Neuronal stem cell (in vitro differentiated cells): ENCODE measurements at regions not wholly inside any gene's neighbourhood (a gene's known extent, or its start where the extent isn't known, plus 50 kb on each side); places are given as distances from the start of the nearest gene placed in this dataset.

Source experiments
- DNase-seq: peaks from one replicate; pipeline ENCODE4 v3.0.0-alpha.2; 2013; ENCODE audit warnings: low spot score
- H2AFZ ChIP-seq: one replicate; pipeline ENCODE4 v1.6.1; 2013; ENCODE audit warnings: mild to moderate bottlenecking, low read length, inconsistent platforms
- H2AK5ac ChIP-seq: 2 replicates; pipeline ENCODE4 v1.6.1; 2013; ENCODE audit warnings: low read depth, mild to moderate bottlenecking, inconsistent platforms, low read length, moderate library complexity, mixed read lengths
- H2BK120ac ChIP-seq: 2 replicates; pipeline ENCODE4 v1.6.1; 2013; ENCODE audit warnings: low read depth, mild to moderate bottlenecking, inconsistent platforms, low read length, moderate library complexity, mixed read lengths
- H2BK12ac ChIP-seq: one replicate; pipeline ENCODE4 v1.6.1; 2013; ENCODE audit warnings: low read length, inconsistent platforms
- H2BK15ac ChIP-seq: 2 replicates; pipeline ENCODE4 v1.6.1; 2013; ENCODE audit warnings: mild to moderate bottlenecking, low read length, inconsistent platforms, mixed read lengths
- H2BK5ac ChIP-seq: one replicate; pipeline ENCODE4 v1.6.1; 2013; ENCODE audit warnings: inconsistent platforms, mild to moderate bottlenecking, low read length, moderate library complexity
- H3K14ac ChIP-seq: one replicate; pipeline ENCODE4 v1.6.1; 2013; ENCODE audit warnings: low read length, inconsistent platforms
- H3K18ac ChIP-seq: 2 replicates; pipeline ENCODE4 v1.6.1; 2013; ENCODE audit warnings: low read length, inconsistent platforms
- H3K23ac ChIP-seq: 2 replicates; pipeline ENCODE4 v1.6.1; 2013; ENCODE audit warnings: low read depth, mild to moderate bottlenecking, mixed read lengths, low read length, inconsistent platforms; ENCODE audit not compliant: poor library complexity
- H3K27ac ChIP-seq: replicated peaks from 3 replicates; pipeline ENCODE4 v1.5.1; 2013; ENCODE audit warnings: low read length, inconsistent platforms
- H3K27me3 ChIP-seq, 3 experiments: 2 replicates each; pipeline ENCODE4 v1.6.1; 2013; ENCODE audit warnings: low read length in 3 of 3, mild to moderate bottlenecking in 2 of 3, inconsistent platforms in 1 of 3, low read depth in 1 of 3, mixed read lengths in 1 of 3, moderate library complexity in 1 of 3; ENCODE audit not compliant: control insufficient read depth in 3 of 3, insufficient read depth in 3 of 3
- H3K36me3 ChIP-seq, 2 donors: replicated peaks in 1 of 2; 2 replicates each; pipeline ENCODE4 v1.6.1; 2013; ENCODE audit warnings: low read length in 2 of 2; ENCODE audit not compliant: control insufficient read depth in 2 of 2, insufficient read depth in 2 of 2
- H3K4ac ChIP-seq: 2 replicates; pipeline ENCODE4 v1.6.1; 2013; ENCODE audit warnings: inconsistent platforms, mild to moderate bottlenecking, low read length, moderate library complexity
- H3K4me1 ChIP-seq, 2 donors: 1 replicate in 1 of 2; 2 replicates in 1 of 2; pipeline ENCODE4 v1.6.1; 2013; ENCODE audit warnings: low read length in 2 of 2, low read depth in 1 of 2; ENCODE audit not compliant: control insufficient read depth in 2 of 2, insufficient read depth in 1 of 2
- H3K4me2 ChIP-seq: one replicate; pipeline ENCODE4 v1.6.1; 2013; ENCODE audit warnings: mild to moderate bottlenecking, low read length, inconsistent platforms; ENCODE audit not compliant: insufficient read depth, poor library complexity, severe bottlenecking
- H3K4me3 ChIP-seq, 2 donors: 2 replicates each; pipeline ENCODE4 v1.5.1; 2013; ENCODE audit warnings: low read length in 2 of 2, mild to moderate bottlenecking in 2 of 2, inconsistent platforms in 1 of 2, moderate library complexity in 1 of 2
- H3K79me1 ChIP-seq: one replicate; pipeline ENCODE4 v1.6.1; 2013; ENCODE audit warnings: low read depth, mild to moderate bottlenecking, inconsistent platforms, low read length, moderate library complexity
- H3K9ac ChIP-seq: one replicate; pipeline ENCODE4 v1.6.1; 2013; ENCODE audit warnings: mild to moderate bottlenecking, low read depth, low read length, inconsistent platforms; ENCODE audit not compliant: poor library complexity
- H3K9me3 ChIP-seq, 2 donors: replicated peaks in 1 of 2; 2 replicates each; pipeline versions ENCODE3 to v1.6.1; 2013; ENCODE audit warnings: low read length in 2 of 2, mild to moderate bottlenecking in 2 of 2, inconsistent platforms in 1 of 2, low read depth in 1 of 2, mixed read lengths in 1 of 2, moderate library complexity in 1 of 2; ENCODE audit not compliant: control insufficient read depth in 2 of 2, insufficient read depth in 1 of 2
- H4K8ac ChIP-seq: one replicate; pipeline ENCODE4 v1.6.1; 2013; ENCODE audit warnings: low read depth, mild to moderate bottlenecking, inconsistent platforms, low read length, moderate library complexity
- H4K91ac ChIP-seq: one replicate; pipeline ENCODE4 v1.6.1; 2013; ENCODE audit warnings: low read length, low read depth, mild to moderate bottlenecking, inconsistent platforms; ENCODE audit not compliant: poor library complexity
- WGBS, 2 donors: extraction: QIAGEN DNeasy Blood & Tissue Kit; methylation state at CpG; one replicate each; pipeline ENCODE4 v1.1.7; 2013; ENCODE audit warnings: missing lambda C conversion rate in 2 of 2, mixed read lengths in 1 of 2; ENCODE audit not compliant: insufficient read length in 2 of 2, insufficient replicate concordance in 1 of 2; ENCODE audit errors: extremely low coverage in 2 of 2; 5-methylcytosine and 5-hydroxymethylcytosine counted together

- no peak overlapping the region for H2AFZ ChIP-seq
- H2BK12ac ChIP-seq, result no peak overlapping the region
- H4K8ac ChIP-seq, result no peak overlapping the region
- no CpG with 5 or more reads among the region's 8 CpGs for WGBS, 2 donors
- no peak overlapping the region for H3K4ac ChIP-seq
- no peak overlapping the region for H2BK5ac ChIP-seq
- no peak overlapping the region for H2BK120ac ChIP-seq
- H3K4me2 ChIP-seq, result no peak overlapping the region
- H3K14ac ChIP-seq, result no peak overlapping the region
- no peaks in the 10 kb centered on the region for H3K9me3 ChIP-seq
- H3K36me3 ChIP-seq, result no peaks in the 10 kb centered on the region
- peaks cover 0 to 4% of the 10 kb centered on the region in 2 donors for H3K4me1 ChIP-seq
- no peak overlapping the region for H2BK15ac ChIP-seq
- no peak overlapping the region for H3K23ac ChIP-seq
- H3K4me3 ChIP-seq, result no peak overlapping the region
- H3K79me1 ChIP-seq, result no peaks in the 10 kb centered on the region
- no peaks in the 10 kb centered on the region for H3K27me3 ChIP-seq
- no peak overlapping the region for H4K91ac ChIP-seq
- DNase-seq, result no peak
- no peak overlapping the region for H3K18ac ChIP-seq
- H3K27ac ChIP-seq, result no peak overlapping the region
- H3K9ac ChIP-seq, result no peak overlapping the region
- H2AK5ac ChIP-seq, result no peak overlapping the region
Measured at GRCh38 chr9:28692012-28692411, 1118.7 kb upstream of the C9orf72 start.

- Histone ChIP-seq H4K8ac (no peak overlapping the region), H3K9me3 (peaks cover 0 to 3% of the 10 kb centered on the region in 2 donors), H2AFZ (no peak overlapping the region), H3K79me1 (no peaks in the 10 kb centered on the region), H3K27ac (no peak overlapping the region), H2BK120ac (no peak overlapping the region), H3K27me3 (no peaks in the 10 kb centered on the region), H3K4me2 (no peak overlapping the region), H4K91ac (no peak overlapping the region), H2BK15ac (no peak overlapping the region), H3K18ac (no peak overlapping the region), H3K23ac (no peak overlapping the region), H2BK5ac (no peak overlapping the region), H2BK12ac (no peak overlapping the region), H3K14ac (no peak overlapping the region), H3K4me1 (no peaks in the 10 kb centered on the region), H3K4ac (no peak overlapping the region), H3K36me3 (no peaks in the 10 kb centered on the region), H2AK5ac (no peak overlapping the region), H3K9ac (no peak overlapping the region), H3K4me3 (no peak overlapping the region)
- DNase-seq, result no peak
- WGBS, 2 donors, result no CpG with 5 or more reads among the region's 2 CpGs
Measured at GRCh38 chr9:28696960-28697359, 1123.7 kb upstream of the C9orf72 start.

- Histone ChIP-seq H3K4me1 (no peaks in the 10 kb centered on the region), H3K27me3 (no peaks in the 10 kb centered on the region), H4K91ac (no peak overlapping the region), H3K27ac (no peak overlapping the region), H3K9me3 (peaks cover 0 to 3% of the 10 kb centered on the region in 2 donors), H2BK15ac (no peak overlapping the region), H3K4me2 (no peak overlapping the region), H4K8ac (no peak overlapping the region), H3K9ac (no peak overlapping the region), H2AFZ (no peak overlapping the region), H2AK5ac (no peak overlapping the region), H3K79me1 (no peaks in the 10 kb centered on the region), H3K36me3 (no peaks in the 10 kb centered on the region), H3K4ac (no peak overlapping the region), H3K4me3 (no peak overlapping the region), H2BK12ac (no peak overlapping the region), H2BK5ac (no peak overlapping the region), H3K14ac (no peak overlapping the region), H3K18ac (no peak overlapping the region), H2BK120ac (no peak overlapping the region), H3K23ac (no peak overlapping the region)
- no CpG with 5 or more reads among the region's 6 CpGs for WGBS, 2 donors
- no peak for DNase-seq
Measured at GRCh38 chr9:28699632-28700031, 1126.4 kb upstream of the C9orf72 start.

- no peak overlapping the region for H3K23ac ChIP-seq
- H3K18ac ChIP-seq, result no peak overlapping the region
- no CpG with 5 or more reads among the region's 2 CpGs for WGBS, 2 donors
- no peak overlapping the region for H2AK5ac ChIP-seq
- no peak overlapping the region for H4K8ac ChIP-seq
- H3K9me3 ChIP-seq, result no peaks in the 10 kb centered on the region
- no peak overlapping the region for H3K14ac ChIP-seq
- H3K4me2 ChIP-seq, result no peak overlapping the region
- no peak overlapping the region for H2BK12ac ChIP-seq
- H3K9ac ChIP-seq, result no peak overlapping the region
- no peak overlapping the region for H3K4ac ChIP-seq
- no peaks in the 10 kb centered on the region for H3K4me1 ChIP-seq
- no peak overlapping the region for H2BK5ac ChIP-seq
- no peak overlapping the region for H3K27ac ChIP-seq
- no peak overlapping the region for H2BK15ac ChIP-seq
- no peak overlapping the region for H4K91ac ChIP-seq
- H3K4me3 ChIP-seq, result no peak overlapping the region
- no peaks in the 10 kb centered on the region for H3K79me1 ChIP-seq
- no peaks in the 10 kb centered on the region for H3K36me3 ChIP-seq
- DNase-seq, result no peak
- no peak overlapping the region for H2AFZ ChIP-seq
- H3K27me3 ChIP-seq, result no peaks in the 10 kb centered on the region
- H2BK120ac ChIP-seq, result no peak overlapping the region
Measured at GRCh38 chr9:28707616-28708015, 1134.3 kb upstream of the C9orf72 start.
